ENCODE measurements at regions not wholly inside any gene's neighbourhood (a gene's known extent, or its start where the extent isn't known, plus 50 kb on each side); places are given as distances from the start of the nearest gene placed in this dataset.

GRCh38 chr20:52332230-52332629 is 140.7 kb upstream of the ZFP64 start:
- BruUV-seq (replicated peaks), result no TSS peak
- no peak overlapping the region for H3K27ac ChIP-seq (ENCODE audit: insufficient read depth, low read length)
- H2BK120ac ChIP-seq (ENCODE audit: low read depth, low read length), result no peak overlapping the region
- no peak overlapping the region for H2BK5ac ChIP-seq (ENCODE audit: low read depth, low read length, poor library complexity, severe bottlenecking)
- H4K20me1 ChIP-seq (ENCODE audit: insufficient read depth, low read length), result no peaks in the 10 kb centered on the region
- no peak overlapping the region for H3K4ac ChIP-seq (ENCODE audit: low read depth, low read length)
- H3K79me1 ChIP-seq (ENCODE audit: low read depth in 1 of 2, low read length in 2 of 2), result no peaks in the 10 kb centered on the region
- H2AFZ ChIP-seq (replicated peaks; ENCODE audit: low read length, poor library complexity), result no peak overlapping the region
- dilution Hi-C loops (cut with HindIII; ENCODE audit: low sequenced_read_pairs, unreplicated experiment), result no loop called here
- CTCF ChIA-PET, result no interaction called here
- intact Hi-C loops (cut with micrococcal nuclease), result no loop called here
- no peak overlapping the region for H3K18ac ChIP-seq (ENCODE audit: low read depth, low read length)
- H2AK5ac ChIP-seq (ENCODE audit: low read depth, low read length), result no peak overlapping the region
- DNase-seq (no peak), ATAC-seq (ENCODE audit: low read depth) (no peak)
- H3K23ac ChIP-seq (ENCODE audit: low read depth, low read length), result no peak overlapping the region
- TF ChIP-seq ELK1 (IDR thresholded peaks at IDR 0.05; ENCODE audit: borderline replicate concordance, low read depth, low read length) (no peak), MAFK (IDR thresholded peaks at IDR 0.05; ENCODE audit: low read depth, low read length) (no peak), USF2 (IDR thresholded peaks at IDR 0.05; ENCODE audit: low read depth, low read length) (no peak), RCOR1 (IDR thresholded peaks at IDR 0.05; ENCODE audit: insufficient replicate concordance, low read length) (no peak), CTCF (conservative IDR thresholded peaks at IDR 0.05; ENCODE audit: low read depth, low read length) (no peak), POLR2A (IDR thresholded peaks at IDR 0.05; ENCODE audit: low read depth, low read length) (no peak), RAD21 (IDR thresholded peaks at IDR 0.05; ENCODE audit: low read length) (no peak), NFE2L2 (IDR thresholded peaks at IDR 0.05; ENCODE audit: low read depth, low read length) (no peak)
- no peaks in the 10 kb centered on the region for H3K4me1 ChIP-seq (ENCODE audit: control insufficient read depth, insufficient read depth, low read length)
- POLR2A ChIA-PET (ENCODE audit: unreplicated experiment), result no interaction called here
- H3K27me3 ChIP-seq (ENCODE audit: control insufficient read depth, insufficient read depth, low read length), result no peaks in the 10 kb centered on the region
- no peak overlapping the region for H2BK20ac ChIP-seq (ENCODE audit: low read depth, low read length)
- no peak overlapping the region for H4K8ac ChIP-seq (ENCODE audit: low read depth in 2 of 2, low read length in 2 of 2)
- H3K56ac ChIP-seq (ENCODE audit: extremely low read depth, insufficient read depth, low read length), result no peak overlapping the region
- no CpG with 5 or more reads among the region's 1 CpG for WGBS, 2 experiments (ENCODE audit: extremely low coverage in 2 of 2, insufficient read length in 1 of 2)
- no peaks in the 10 kb centered on the region for H3K9me1 ChIP-seq (ENCODE audit: insufficient read depth, low read length)
- no peak overlapping the region for H4K5ac ChIP-seq (ENCODE audit: low read depth, low read length)
- H3K14ac ChIP-seq (replicated peaks; ENCODE audit: low read depth, low read length), result no peak overlapping the region
- H3K4me3 ChIP-seq (ENCODE audit: insufficient read depth, low read depth, low read length), result no peak overlapping the region
- H3K4me2 ChIP-seq (ENCODE audit: low read depth, low read length), result no peak overlapping the region
- no peak overlapping the region for H3K9ac ChIP-seq (ENCODE audit: low read depth, low read length)
- in situ Hi-C loops (cut with MboI; ENCODE audit: low sequenced_read_pairs), result no loop called here
- H3K9me3 ChIP-seq (ENCODE audit: control insufficient read depth, insufficient read depth, low read length), result no peaks in the 10 kb centered on the region
- H2AK9ac ChIP-seq (replicated peaks; ENCODE audit: low read depth, low read length, poor library complexity), result no peak overlapping the region
- H4K91ac ChIP-seq (ENCODE audit: insufficient read depth, low read depth, low read length), result no peak overlapping the region
- no peaks in the 10 kb centered on the region for H3K36me3 ChIP-seq (ENCODE audit: control insufficient read depth, insufficient read depth, low read length)
- H2BK15ac ChIP-seq (ENCODE audit: low read depth, low read length), result no peak overlapping the region

Data from IMR-90 (cell line).